T47D (cell line): ENCODE measurements at regions not wholly inside any gene's neighbourhood (a gene's known extent, or its start where the extent isn't known, plus 50 kb on each side); places are given as distances from the start of the nearest gene placed in this dataset.
A peak's percentile ranks its signal among the peaks of the same experiment; 100 is the strongest.

Source experiments
- DNase-seq, 2 experiments: peaks; one replicate each; pipeline versions ENCODE4 v3.0.0 to v3.0.0-alpha.2; 2011 to 2012; ENCODE audit warnings: low read depth in 1 of 2, low spot score in 1 of 2
- JUND ChIP-seq: IDR thresholded peaks from 2 replicates; pipeline ENCODE4 v1.6.1; 2012; ENCODE audit warnings: low read depth
- in situ Hi-C: cut with HindIII; loops from 2 replicates; pipeline ENCODE4 v1.10.0; 2016; ENCODE audit warnings: low sequenced_read_pairs, low pct_unique_long_range_greater_than_20kb

DNA sequence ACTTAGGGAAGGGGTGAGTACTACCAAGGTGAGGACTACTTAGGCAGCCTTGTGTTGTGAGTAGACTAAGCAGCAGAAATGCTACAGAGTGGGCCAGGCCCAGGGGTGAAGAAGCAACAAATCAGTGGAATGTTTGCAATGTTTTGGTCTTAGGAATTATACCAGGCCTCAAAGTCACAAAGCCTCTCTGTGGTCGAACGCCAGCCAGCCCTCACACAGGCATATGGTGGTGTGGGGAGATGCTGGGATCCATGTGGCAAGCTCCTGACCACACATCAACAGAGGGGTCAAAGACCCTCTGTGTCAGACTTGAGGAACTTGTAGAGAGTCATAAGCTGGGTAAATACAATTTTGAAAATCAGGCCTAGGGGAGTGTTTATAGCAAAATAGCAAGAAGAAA lies 153.8 kb upstream of the KLF3 start:
- in situ Hi-C loops: no loop called here
- no peak for DNase-seq
- no peak for TF ChIP-seq JUND

DNA sequence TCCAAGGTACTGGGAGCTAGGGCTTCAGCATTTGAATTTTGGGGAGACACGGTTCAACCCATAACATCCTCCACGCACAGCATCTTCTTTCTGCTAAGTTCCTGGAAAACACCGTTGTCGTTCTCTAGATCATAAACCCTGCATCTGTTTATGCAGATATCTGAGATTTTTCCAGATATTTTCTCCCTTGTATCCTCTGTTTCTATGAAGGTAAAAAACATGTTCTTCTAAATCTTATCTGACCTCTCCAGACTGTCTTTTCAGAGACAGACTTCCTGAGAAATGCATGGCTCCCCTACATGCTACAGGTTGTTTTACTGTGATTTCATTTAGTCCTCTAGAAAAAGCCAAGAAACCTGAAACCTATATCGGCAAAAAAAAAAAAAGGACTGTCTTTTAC lies 152.3 kb upstream of the KLF3 start:
- DNase-seq: no peak
- in situ Hi-C loops: no loop called here
- no peak for TF ChIP-seq JUND

DNA sequence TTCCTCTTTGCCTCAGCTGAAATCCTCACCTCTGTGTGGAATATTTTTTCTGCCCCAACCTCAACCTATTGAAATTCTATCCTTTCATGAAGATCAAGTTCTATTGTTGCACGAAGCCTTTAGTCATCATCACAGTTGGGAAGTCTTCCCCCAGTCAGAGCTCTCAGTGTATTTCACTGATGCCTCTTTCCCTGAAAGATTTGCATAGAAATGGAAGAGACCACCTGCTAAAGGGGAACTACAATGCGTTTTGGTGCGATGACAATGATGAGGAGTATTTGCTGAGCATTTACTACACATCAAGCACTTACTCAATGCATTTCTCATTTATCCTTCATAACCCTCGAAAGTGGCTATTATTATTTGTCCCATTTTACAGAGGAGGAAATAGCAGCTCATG lies 151.2 kb upstream of the KLF3 start:
- no peak for DNase-seq
- no peak for TF ChIP-seq JUND
- in situ Hi-C loops: no loop called here

DNA sequence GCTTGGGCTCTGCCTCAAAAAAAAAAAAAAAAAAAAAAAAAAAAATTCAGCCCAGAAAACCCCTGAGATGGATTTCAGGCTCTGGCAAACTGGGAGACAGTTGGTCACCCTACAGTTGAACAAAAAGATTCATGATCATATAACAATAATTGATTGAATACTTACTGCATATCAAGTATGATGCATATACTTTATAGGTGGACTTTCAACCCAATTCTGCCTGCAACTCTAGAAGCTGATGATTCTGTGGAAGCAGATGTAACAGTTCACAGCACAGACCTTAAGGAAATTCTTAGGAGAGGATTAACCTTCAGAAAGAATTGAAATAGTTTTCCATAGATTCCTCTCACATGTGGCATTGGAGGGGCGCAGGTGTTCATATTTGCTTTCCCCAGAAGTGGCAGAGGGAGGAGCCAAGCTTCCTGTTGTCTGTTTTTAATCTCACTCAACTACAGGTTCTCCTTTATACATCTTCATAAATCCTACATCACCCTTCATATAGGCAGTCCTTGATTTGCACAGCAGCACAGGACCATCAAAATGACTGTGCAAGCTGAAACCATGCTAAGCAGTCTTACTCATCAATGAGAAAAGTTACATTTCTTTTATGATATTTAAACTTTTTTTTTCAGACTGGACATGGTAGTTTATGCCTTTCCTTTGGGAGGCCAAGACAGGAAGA lies 149.4 kb upstream of the KLF3 start:
- no peak for DNase-seq
- in situ Hi-C loops: no loop called here

DNA sequence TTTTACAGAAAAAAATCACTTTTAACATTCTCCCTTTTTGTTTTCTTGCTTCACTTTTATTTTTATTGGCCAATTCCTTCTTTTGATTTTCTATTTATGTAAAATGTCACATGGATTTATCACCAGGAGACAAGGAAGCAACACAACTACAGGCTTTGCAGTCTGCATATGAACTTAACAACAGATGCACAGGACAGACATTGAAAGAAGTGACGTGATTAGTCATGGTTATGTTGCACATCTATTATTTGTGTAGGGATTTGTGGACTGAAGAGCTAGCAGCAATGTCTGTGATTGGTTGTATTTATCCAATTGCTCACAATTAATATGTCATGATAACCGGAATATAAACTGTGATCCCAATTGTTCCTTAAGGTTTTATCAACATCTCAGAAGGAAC lies 147.8 kb upstream of the KLF3 start:
- DNase-seq: no peak
- TF ChIP-seq JUND: no peak
- in situ Hi-C loops: no loop called here

More for the DNA sequence above, 149.4 kb upstream of the KLF3 start:
- no peak for TF ChIP-seq JUND

DNA sequence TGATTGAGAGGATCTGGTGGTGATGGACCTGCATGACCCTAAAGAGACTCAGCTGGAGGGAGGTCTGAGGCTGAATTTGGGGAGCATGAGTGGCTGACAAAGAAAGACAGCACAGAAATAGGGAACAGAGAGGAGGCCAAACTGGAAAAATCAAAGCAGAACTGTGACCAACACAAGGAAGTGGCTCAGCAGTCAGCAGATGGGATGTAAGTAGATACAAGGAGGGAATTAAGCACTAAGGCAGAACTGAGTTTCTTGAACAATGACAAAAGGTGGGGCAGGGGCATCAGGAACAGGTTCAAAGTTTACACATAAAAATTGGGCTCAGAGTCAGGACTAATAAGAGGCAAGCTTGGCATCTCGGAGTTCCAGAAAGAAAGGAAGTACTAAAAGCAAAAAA lies 144.3 kb upstream of the KLF3 start:
- TF ChIP-seq JUND: no peak
- no peak for DNase-seq
- in situ Hi-C loops: no loop called here

DNA sequence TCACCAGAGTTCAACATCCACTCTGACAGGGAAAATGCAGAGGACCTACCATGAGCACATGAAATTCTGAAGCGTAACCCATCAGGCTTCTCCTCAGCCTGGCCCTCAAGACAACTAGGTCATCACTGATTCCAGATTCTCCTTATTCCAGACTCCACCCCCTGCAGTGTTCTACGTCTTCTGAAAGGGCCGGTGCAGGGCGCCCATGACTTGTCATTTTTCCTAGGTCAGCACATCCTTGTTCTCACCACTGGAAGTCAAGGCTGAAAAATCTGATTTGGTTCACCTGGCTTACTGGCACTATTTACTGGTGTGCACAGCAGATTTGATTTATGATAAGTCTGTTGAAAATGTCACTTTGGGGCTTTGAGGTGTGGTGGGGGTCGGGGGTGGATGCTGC lies 140.9 kb upstream of the KLF3 start:
- no peak for DNase-seq
- TF ChIP-seq JUND: no peak
- in situ Hi-C loops: no loop called here

DNA sequence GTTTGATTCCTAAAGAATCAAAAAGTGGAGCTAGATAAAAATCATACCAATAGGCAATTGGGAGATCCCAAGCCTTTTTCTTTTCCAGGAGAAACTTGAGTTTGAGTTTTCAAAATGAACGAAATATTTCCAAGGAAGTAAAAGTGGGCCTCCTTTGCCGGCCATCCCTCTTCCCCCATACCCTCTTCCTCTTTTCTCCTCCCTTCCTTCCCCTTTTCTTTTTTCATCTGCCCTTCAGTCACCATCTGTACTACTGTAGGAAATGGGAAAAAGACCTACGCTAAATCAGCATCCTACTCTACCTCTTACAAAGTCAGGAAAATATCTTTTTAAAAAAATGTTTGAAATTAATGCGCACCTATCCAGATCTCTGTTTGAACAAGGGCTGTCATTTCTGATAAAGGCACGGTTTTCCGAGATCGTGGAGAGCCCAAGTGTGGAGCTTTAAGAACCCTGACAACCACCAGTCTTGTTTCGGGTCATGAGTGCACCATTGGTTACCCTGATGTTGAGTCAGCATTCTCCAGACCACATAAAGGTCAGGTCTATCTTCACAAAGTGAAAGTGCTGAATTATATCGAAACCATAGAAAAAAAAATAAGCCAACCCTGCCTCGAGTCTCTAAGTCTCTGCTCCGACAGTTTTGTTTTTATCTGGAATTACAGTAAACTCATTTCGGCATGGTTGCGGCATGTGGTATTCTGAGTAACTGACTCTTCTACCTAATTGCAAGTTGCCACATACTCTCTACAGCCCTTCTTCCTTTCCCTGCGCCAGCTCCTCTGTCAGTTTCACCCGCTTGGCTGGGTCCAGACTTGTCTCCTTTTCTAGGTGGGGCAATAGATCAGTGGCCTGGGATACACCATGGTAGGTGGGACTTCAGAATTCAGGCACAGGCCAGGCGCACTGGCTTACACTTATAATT lies 140.2 kb upstream of the KLF3 start:
- TF ChIP-seq JUND: no peak
- in situ Hi-C loops: no loop called here
- DNase-seq: no peak

DNA sequence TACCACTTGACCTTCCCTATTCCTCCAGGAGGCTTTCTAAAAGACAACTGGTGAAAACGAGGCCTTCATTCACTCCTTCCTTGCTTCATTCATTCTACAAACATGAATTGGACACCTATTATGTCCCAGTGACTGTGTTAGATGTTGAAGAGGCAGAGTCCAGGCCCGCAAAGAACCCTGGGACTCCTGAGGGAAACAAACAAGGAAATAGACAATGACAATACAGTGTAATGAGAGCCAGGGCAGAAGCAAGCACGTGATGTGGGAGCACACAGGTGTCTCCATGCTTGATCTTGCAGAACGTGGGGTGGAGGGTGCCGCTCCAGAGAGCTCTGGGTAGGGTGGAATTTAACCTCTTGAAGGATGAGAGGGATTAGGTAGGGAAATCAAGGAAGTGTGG lies 137.6 kb upstream of the KLF3 start:
- no peak for TF ChIP-seq JUND
- in situ Hi-C loops: no loop called here
- DNase-seq: no peak

DNA sequence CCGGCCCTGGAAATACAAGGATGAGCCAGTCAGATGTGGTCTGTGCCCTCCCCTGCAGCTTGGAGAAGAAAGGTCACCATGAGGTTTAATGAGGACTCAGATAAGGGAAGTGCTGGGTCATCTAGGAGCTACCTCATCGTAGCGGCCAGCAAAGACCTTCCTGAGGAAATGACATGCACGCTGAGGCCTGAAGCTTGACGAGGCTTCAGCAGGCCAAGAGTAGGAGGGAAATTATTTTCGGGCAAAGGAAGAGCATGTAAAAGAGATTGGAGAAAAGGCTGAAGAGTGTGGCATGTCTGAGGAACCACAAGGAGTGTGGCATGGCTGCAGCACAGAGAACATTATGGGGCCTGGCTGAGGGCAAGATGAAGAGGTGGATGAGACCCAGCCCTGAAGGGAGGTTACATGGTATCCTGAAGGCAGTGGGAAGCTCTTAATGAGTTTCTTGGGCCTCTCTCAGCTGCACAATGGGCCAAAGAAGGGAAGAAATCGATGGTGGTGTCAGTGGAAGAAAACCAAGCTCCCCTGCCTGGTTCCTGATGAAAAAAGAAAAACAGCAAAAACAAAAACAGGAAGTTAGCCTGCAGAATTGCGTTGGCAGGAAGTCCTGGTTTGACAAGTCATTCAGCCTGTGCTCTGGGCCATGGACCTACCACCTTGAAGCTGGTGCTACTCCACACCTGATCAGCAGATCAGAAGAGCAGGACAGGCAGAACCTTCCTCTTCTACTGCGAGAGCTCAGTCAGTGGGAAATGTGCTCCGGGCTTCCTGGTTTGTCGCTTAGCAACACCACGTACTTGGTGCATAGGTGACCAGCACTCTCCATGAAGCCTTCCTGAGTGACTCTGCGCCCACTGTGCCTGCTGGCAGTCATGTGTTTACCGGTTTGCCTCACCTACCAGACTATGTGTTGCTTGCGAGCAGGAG lies 134.5 kb upstream of the KLF3 start:
- DNase-seq: peak; percentile 5 to 55
- TF ChIP-seq JUND: no peak
- in situ Hi-C loops: no loop called here

DNA sequence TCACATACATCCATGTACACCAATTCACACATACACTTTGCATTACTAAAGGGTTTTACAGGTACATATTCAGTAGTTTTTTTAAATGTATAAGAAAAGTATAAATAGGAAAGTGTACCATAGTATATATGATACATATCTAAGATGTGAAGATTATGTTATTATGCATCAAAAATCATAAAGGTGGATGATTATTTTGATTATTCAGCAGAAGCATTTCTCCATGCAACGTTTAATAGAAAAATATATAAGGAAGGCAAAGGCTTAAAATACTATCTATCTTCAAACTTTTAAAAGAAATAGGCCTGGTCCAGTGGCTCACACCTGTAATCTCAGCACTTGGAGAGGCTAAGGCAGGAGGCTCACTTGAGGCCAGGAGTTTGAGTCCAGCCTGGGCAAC lies 133.5 kb upstream of the KLF3 start:
- in situ Hi-C loops: no loop called here
- no peak for TF ChIP-seq JUND
- no peak for DNase-seq

DNA sequence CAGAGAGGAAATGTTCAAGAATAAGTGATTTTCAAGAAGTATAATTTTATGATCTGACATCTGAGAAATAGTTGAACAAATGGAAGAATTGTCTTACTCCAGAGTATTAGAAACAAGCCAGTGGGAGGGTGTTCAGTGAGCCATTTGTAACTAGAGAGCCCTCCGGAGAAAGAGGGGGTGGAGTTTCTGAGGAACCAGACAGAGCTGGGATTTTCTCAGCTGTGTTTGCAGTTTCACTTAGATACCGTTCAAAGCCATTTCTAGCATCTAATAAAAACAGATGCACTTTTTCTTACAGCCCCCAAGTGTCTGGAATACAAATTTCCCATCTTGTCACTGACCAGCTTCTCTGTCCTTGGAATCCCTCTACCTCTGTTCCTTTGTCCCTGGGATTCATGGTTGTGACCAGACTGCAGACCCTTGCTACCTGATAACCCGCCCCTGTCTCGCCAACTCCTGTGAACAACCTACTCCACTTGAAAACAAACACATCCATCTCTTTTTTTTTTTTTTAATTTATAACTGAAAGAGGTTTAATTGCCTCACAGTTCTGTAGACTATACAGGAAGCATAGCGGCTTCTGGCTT lies 132.8 kb upstream of the KLF3 start:
- no peak for TF ChIP-seq JUND
- in situ Hi-C loops: no loop called here

More for the DNA sequence above, 132.8 kb upstream of the KLF3 start:
- DNase-seq: no peak
